HG02588 (cell line): ENCODE measurements at regions not wholly inside any gene's neighbourhood (a gene's known extent, or its start where the extent isn't known, plus 50 kb on each side); places are given as distances from the start of the nearest gene placed in this dataset.

Source experiments
- ATAC-seq: cut with Tn5 transposase; IDR thresholded peaks from one replicate; pipeline ENCODE4 v1.9.1; 2021; ENCODE audit warnings: mild to moderate bottlenecking, moderate library complexity; ENCODE audit not compliant: unreplicated experiment

DNA sequence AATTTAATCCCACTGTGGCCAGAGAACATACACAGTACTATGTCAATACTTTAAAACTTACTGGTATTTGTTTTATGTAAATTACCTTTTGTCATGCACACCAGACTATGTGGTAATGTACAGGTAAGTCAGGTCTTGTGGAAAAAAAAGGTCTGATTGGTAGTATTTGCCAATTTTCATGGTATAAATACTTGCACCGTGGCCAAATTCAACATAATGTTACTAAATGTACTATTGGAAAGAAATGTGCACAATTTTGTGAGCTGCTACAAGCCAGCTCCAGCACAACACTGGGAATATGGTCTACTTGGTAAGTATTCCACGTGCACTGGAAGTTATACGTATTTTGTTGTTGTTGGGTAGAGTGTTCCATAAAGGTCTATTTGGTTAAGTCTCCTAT lies 392.5 kb downstream of the RPS24 start:
- ATAC-seq = no peak

GRCh38 chr10:78427497-78428031 lies 393.9 kb downstream of the RPS24 start:
- no peak for ATAC-seq

DNA sequence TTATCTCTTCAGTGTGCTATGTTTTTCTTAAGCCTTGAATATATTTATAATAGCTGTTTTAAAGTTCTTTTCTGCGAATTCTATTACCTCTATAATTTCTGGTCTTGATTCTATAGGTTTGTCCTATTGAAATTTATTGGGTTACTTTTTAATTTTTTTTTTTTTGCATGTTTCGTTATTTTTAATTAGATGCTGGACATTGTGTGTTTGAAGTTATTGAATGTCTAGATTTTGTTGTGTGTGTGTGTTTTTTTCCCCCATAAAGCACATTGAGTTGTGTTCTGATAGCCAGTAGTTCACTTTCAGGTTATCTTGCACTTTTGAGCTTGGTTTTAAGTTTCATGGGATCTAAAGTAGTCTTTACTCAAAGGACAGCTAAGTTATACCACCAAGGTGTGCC lies 394.9 kb downstream of the RPS24 start:
- ATAC-seq = no peak

- no peak for ATAC-seq
These were observed 396.3 kb downstream of the RPS24 start for GRCh38 chr10:78429984-78430383.

- ATAC-seq = no peak
These were observed 398.9 kb downstream of the RPS24 start for GRCh38 chr10:78432583-78432982.

DNA sequence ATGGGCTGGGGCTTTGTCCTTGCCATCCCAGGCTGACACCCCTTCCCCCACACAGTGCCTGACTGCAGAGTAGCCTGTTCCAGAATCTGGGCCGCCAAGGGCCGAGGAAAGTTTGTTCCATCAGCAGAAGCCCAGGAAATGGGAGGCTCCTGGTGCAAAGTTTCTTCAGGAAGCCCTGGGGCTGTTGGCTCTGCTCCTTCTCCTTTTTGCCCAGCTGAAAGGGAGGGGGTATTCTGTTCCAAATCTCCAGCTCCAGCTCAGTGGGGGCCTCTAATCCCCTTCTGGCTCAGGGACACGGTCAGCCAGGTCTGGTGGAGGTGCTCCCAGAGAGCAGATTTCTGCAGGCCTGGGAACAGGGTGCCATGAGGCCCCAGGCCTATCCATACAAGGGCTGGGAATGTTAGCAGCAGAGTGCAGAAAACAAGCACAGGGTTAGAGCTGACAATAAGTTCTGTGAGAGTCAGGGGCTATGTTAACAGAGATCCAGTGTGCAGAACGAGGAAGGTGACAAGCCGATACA lies 399.5 kb downstream of the RPS24 start:
- ATAC-seq = no peak

- no peak for ATAC-seq
These were observed 400.3 kb downstream of the RPS24 start for GRCh38 chr10:78433766-78434535.

GRCh38 chr10:78434886-78435285 lies 401.2 kb downstream of the RPS24 start:
- no peak for ATAC-seq

GRCh38 chr10:78435484-78436221 lies 402.0 kb downstream of the RPS24 start:
- no peak for ATAC-seq

DNA sequence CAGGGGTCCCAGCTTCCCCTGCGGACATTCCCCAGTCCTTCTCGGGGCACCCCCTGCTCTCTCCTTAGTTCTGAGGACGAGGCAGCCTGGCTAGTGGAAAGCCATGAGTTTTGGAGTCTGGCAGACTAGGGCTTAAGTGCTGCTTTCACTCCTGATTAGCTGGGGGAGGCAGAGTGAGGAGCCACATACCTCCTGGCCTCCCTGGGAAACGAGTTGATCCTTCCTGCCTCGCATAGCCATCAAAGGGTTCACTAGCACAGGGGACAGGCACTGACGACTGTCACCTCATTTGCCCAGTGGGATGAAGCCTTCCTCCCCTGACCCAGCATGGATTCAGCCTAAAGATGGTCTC lies 402.5 kb downstream of the RPS24 start:
- no peak for ATAC-seq

GRCh38 chr10:78436706-78437406 lies 403.2 kb downstream of the RPS24 start:
- no peak for ATAC-seq

DNA sequence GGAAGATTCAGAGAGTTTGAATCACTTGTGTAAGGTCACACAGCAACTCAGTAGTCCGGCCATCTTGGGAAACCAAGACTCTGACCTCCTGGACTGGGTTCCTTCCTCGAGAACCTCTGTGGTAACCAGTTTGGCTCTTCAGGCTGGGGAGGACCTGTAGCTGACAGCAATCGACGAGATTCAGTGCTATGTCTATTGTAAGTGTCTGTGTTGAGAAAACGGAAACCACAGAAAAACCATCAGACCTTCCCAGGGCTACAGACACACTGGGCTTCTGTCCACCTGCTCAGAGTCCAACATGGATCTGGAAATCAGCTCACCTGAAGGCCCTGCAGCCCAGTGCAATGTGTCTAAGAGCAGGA lies 403.7 kb downstream of the RPS24 start:
- no peak for ATAC-seq

DNA sequence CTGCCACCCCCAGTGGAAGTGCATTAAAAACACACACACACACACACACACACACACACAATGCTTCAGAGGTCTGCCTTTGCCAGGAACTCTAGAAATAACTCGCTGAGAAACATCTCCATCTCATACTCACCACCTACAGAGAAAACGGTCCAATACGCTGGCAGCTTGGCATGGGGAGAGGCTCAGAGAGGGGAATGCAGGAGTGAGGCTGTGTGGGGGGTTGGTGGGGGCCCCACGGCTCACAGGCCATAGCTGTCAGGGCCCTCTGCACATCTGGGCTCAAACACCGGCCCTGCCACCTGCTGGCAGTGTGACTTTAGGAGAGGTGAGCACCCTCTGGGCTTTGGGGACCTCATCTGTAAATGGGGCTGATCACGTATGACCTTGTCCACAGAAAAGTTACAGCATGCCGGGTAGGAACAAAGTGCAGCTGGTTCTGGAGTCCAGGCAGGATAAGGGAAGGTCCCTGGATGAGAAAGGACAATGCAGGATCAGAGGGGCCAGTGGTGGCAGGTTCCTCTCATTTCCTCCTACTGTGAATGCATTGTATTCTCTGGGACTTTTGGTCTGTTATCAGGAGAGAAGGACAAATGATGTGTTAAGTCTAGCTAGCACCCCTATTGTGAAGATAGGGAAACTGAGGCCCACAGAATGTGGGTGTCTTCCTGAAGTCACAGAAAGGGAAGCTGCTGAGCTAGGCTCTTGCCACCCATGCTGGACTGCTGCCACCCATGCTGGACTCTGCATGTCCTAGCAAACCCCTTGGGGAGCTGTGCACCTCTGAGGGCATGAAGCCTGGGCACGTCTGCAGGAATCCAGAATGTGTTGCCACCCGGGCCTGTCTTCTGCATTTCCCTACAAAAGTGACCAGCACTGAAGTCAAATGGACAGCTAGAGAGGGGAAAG lies 404.6 kb downstream of the RPS24 start:
- ATAC-seq = no peak

DNA sequence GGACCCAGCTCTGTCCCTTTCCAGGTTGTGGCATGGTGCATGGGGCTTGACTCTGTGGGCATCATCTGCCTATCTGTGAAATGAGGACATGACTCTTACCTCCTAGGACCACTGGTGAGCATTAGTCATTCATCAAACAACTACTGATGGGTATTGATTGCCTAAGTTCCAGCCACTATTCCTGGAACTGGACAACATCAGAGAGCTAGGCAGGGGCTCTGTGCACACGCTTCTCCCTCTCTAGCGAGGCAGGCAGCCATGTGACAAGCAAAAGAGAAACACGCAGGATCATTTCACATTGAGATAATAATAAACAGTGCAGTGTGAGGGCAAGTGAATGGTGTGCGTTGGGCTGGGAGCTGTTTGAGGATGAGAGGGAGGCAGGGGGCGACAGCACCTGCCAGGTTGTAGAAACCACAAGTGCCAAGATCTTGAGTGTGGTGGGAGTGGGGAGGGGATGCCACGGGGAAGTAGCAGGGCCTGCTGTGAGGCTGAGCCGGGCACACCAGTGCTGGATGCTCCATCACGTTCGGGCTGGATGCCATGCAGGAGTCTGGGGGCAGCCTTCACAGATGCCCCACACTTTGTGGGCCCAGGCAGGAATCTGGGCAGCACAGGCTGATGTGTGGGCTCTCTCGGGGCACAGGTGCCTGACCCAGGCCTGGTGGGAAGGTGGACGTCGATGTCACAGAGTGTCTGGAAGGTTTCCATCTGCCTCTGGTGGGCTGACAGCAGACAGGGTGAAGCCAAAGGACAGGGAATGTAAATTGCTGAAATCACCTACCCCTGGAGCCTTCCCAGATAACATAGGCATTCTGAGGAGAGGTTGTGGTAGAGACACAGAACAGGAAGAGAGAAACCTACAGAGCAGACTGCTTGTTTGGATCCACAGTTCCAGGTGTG lies 405.5 kb downstream of the RPS24 start:
- no peak for ATAC-seq

DNA sequence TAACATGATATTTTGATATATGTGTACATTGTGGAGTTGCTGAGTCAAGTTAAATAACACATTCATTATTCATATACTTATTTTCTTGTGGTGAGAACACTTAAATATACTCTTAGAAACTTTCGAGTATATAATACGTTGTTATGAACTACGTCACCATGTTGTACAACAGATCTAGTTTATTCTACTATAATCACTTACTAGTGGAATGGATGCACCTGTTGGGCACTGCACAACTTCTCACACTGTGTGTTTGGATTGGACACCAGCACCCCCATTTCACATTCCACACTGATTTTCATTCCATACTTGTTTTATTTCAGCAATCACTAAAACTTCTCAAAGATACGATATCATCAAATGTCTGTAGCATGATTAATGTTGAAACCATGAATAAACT lies 407.3 kb downstream of the RPS24 start:
- ATAC-seq = no peak

GRCh38 chr10:78441694-78442093 lies 408.0 kb downstream of the RPS24 start:
- no peak for ATAC-seq

DNA sequence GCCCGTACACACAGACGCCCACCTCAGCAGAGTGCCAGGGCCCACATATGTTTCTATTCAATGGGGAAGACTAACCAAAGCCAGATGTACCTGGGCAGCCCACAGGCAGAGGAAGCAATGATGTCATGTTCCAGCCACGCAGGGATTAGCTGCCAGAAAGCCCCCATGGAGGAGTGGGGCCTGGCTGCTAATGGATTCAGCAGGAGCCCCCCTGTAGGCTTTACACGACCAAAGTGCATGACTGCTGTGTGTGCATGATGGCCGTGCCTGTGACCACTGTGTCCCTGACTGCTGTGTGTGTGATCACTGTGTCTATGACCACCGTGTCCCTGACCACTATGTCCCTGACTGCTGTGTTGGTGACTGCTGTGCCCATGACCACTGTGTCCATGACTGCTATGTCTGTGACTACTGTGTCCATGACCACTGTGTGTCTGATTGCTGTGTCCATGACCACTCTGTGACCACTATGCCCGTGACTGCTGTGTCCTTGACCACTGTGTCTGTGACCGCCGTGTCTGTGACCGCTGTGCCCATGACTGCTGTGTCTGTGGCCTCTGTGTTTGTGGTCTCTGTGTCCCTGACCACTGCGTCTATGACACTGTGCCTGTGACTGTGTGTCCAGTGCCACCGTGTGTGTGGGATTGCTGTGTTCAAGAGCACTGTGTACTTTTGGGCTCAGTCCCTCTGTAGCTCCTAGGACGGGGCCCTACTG lies 409.3 kb downstream of the RPS24 start:
- no peak for ATAC-seq

DNA sequence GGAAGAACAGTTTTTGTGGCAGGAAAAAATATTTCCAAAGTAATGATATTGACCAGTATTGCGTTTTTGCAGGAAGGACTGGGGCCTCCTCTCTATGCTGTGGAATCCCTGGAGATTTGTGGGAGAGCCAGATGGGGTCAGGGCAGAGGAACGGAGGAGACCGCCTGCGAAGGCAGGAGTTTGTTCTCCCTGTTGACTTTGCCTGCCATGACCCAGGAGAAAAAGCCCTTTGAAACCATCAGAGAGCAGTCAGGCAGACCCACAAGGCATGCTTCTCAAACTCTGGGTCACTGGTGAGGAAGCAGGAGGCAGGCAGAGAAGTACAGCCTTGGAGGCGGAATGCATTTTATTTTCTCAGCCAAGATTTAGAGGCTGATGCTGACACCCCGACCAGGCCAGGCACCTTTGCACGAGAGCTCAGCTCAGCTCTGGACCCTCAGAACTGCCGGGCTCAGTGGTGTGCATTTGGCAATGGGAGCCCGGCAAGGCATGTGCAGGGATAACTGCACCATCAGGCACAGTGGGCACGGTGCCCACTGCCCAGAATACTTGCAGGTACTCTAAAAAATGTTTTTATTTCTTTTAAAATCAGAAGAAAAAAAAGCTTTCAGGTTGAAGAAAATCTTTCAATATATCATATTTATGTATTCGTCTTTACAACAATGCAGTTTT lies 410.4 kb downstream of the RPS24 start:
- no peak for ATAC-seq
